GM19372 (cell line): ENCODE measurements at regions not wholly inside any gene's neighbourhood (a gene's known extent, or its start where the extent isn't known, plus 50 kb on each side); places are given as distances from the start of the nearest gene placed in this dataset.

Source experiments
- ATAC-seq: cut with Tn5 transposase; IDR thresholded peaks from one replicate; pipeline ENCODE4 v1.9.1; 2021; ENCODE audit warnings: mild to moderate bottlenecking, low read depth, moderate library complexity; ENCODE audit not compliant: unreplicated experiment

GRCh38 chr3:124461838-124462632 is 268.2 kb upstream of the UMPS start:
- ATAC-seq = no peak

GRCh38 chr3:124463234-124463633 is 267.0 kb upstream of the UMPS start:
- no peak for ATAC-seq

- no peak for ATAC-seq
These were observed 262.0 kb upstream of the UMPS start for GRCh38 chr3:124467980-124468902.

- no peak for ATAC-seq
These were observed 260.7 kb upstream of the UMPS start for GRCh38 chr3:124469555-124469954.

GRCh38 chr3:124478830-124479229 is 251.4 kb upstream of the UMPS start:
- ATAC-seq = no peak

GRCh38 chr3:124483915-124484470 is 246.3 kb upstream of the UMPS start:
- ATAC-seq = no peak

GRCh38 chr3:124486324-124486723 is 243.9 kb upstream of the UMPS start:
- ATAC-seq = no peak

- ATAC-seq = no peak
These were observed 240.7 kb upstream of the UMPS start for GRCh38 chr3:124489506-124489905.

- ATAC-seq = no peak
These were observed 239.2 kb upstream of the UMPS start for GRCh38 chr3:124491098-124491497.

- no peak for ATAC-seq
These were observed 238.4 kb upstream of the UMPS start for GRCh38 chr3:124491875-124492274.

GRCh38 chr3:124492824-124493223 is 237.4 kb upstream of the UMPS start:
- ATAC-seq = no peak

GRCh38 chr3:124496061-124496460 is 234.2 kb upstream of the UMPS start:
- ATAC-seq = no peak

- no peak for ATAC-seq
These were observed 232.8 kb upstream of the UMPS start for GRCh38 chr3:124497487-124497886.

- ATAC-seq = no peak
These were observed 231.4 kb upstream of the UMPS start for GRCh38 chr3:124498891-124499290.

- ATAC-seq = no peak
These were observed 225.8 kb upstream of the UMPS start for GRCh38 chr3:124504332-124505059.

- no peak for ATAC-seq
These were observed 220.4 kb upstream of the UMPS start for GRCh38 chr3:124509884-124510283.

- no peak for ATAC-seq
These were observed 220.0 kb upstream of the UMPS start for GRCh38 chr3:124510290-124510689.

GRCh38 chr3:124512881-124513609 is 217.2 kb upstream of the UMPS start:
- no peak for ATAC-seq

GRCh38 chr3:124513610-124513997 is 216.6 kb upstream of the UMPS start:
- no peak for ATAC-seq

- no peak for ATAC-seq
These were observed 215.6 kb upstream of the UMPS start for GRCh38 chr3:124514683-124515082.
